NT2/D1 (cell line): ENCODE measurements at regions not wholly inside any gene's neighbourhood (a gene's known extent, or its start where the extent isn't known, plus 50 kb on each side); places are given as distances from the start of the nearest gene placed in this dataset.

Experiments used
- SUZ12 ChIP-seq: IDR thresholded peaks from 2 replicates; pipeline ENCODE4 v1.6.1; 2011; ENCODE audit not compliant: insufficient read length, insufficient read depth; ENCODE audit errors: extremely low read depth
- YY1 ChIP-seq: IDR thresholded peaks from 2 replicates; pipeline ENCODE4 v1.6.1; 2011; ENCODE audit not compliant: insufficient read length, insufficient read depth
- ZNF274 ChIP-seq: IDR thresholded peaks from 2 replicates; pipeline ENCODE4 v1.6.1; 2011; ENCODE audit warnings: mild to moderate bottlenecking, low read depth, low read length

DNA sequence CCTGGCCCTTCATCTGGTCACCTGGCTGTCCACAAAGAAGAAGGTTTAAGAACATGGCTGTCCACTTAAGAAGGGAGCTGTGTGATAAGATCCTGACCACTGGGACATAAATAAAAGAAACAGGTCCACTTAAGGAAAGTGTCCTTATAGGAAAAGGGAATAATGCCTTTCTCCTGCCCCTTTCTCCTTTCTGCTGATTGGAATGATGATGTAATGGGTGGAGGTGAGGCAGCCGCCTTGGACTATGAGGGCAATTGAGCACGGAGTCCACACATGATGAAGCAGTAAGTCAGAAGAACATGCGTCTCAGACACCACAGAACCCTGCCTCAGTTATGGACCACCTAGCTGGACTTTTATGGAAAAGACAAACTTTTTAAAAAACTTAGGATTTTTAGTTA lies 401.1 kb downstream of the SHANK2 start:
- TF ChIP-seq YY1 (no peak), SUZ12 (no peak), ZNF274 (no peak)
